Posterior cingulate gyrus (tissue), 11 donors: ENCODE measurements at regions not wholly inside any gene's neighbourhood (a gene's known extent, or its start where the extent isn't known, plus 50 kb on each side); places are given as distances from the start of the nearest gene placed in this dataset.
"Not testable (repeated sequence)": the region's sequence is repeated elsewhere in the genome, so short reads cannot be mapped to it uniquely, and the experiment has no call there.

Source experiments
- DNase-seq, 10 donors: peaks; one replicate each; pipeline versions ENCODE4 v3.0.0 to v3.0.0-alpha.2; 2020 to 2021; ENCODE audit warnings: mixed read lengths in 3 of 10
- intact Hi-C: fragments of 100-400 bp; cut with DNase I; formaldehyde crosslinking; loops from one replicate; pipeline ENCODE4 v1.15.1; 2023

- DNase-seq: no peak
- intact Hi-C loops: no loop called here
Observed at GRCh38 chr1:60692031-60692430, 390.3 kb upstream of the NFIA start.

- DNase-seq, intact Hi-C loops: not testable (repeated sequence)
Observed at GRCh38 chr1:60688221-60688620, 394.1 kb upstream of the NFIA start.

GRCh38 chr1:60681095-60681860 lies 401.1 kb upstream of the NFIA start:
- DNase-seq: no peak
- intact Hi-C loops: no loop called here

GRCh38 chr1:60679524-60680375 lies 402.6 kb upstream of the NFIA start:
- DNase-seq: no peak
- intact Hi-C loops: no loop called here

- intact Hi-C loops: no loop called here
- DNase-seq: no peak
Observed at GRCh38 chr1:60678802-60679201, 403.6 kb upstream of the NFIA start.

- no peak for DNase-seq
- intact Hi-C loops: no loop called here
Observed at GRCh38 chr1:60678391-60678790, 404.0 kb upstream of the NFIA start.

- intact Hi-C loops: no loop called here
- DNase-seq: no peak
Observed at GRCh38 chr1:60672449-60672848, 409.9 kb upstream of the NFIA start.

GRCh38 chr1:60670302-60670701 lies 412.1 kb upstream of the NFIA start:
- intact Hi-C loops: no loop called here
- no peak for DNase-seq

GRCh38 chr1:60668585-60668984 lies 413.8 kb upstream of the NFIA start:
- DNase-seq: peak in 2 of 10 donors; percentile 74 to 82
- intact Hi-C loops: no loop called here

GRCh38 chr1:60665311-60665710 lies 417.1 kb upstream of the NFIA start:
- intact Hi-C loops: no loop called here
- DNase-seq: no peak

- intact Hi-C loops: no loop called here
- no peak for DNase-seq
Observed at GRCh38 chr1:60664086-60664625, 418.2 kb upstream of the NFIA start.

GRCh38 chr1:60662486-60663044 lies 419.8 kb upstream of the NFIA start:
- no peak for DNase-seq
- intact Hi-C loops: no loop called here

- intact Hi-C loops: no loop called here
- DNase-seq: peak in 2 of 10 donors; percentile 18 to 21
Observed at GRCh38 chr1:60657926-60658325, 424.4 kb upstream of the NFIA start.

- DNase-seq: no peak
- intact Hi-C loops: no loop called here
Observed at GRCh38 chr1:60655679-60656355, 426.5 kb upstream of the NFIA start.

- DNase-seq, intact Hi-C loops: not testable (repeated sequence)
Observed at GRCh38 chr1:60640033-60640551, 442.3 kb upstream of the NFIA start.

GRCh38 chr1:60639287-60639686 lies 443.1 kb upstream of the NFIA start:
- intact Hi-C loops: no loop called here
- no peak for DNase-seq

- intact Hi-C loops: no loop called here
- DNase-seq: no peak
Observed at GRCh38 chr1:60637651-60638050, 444.7 kb upstream of the NFIA start.

- DNase-seq: no peak
- intact Hi-C loops: no loop called here
Observed at GRCh38 chr1:60636946-60637345, 445.4 kb upstream of the NFIA start.

- no peak for DNase-seq
- intact Hi-C loops: no loop called here
Observed at GRCh38 chr1:60634106-60634505, 448.3 kb upstream of the NFIA start.

- intact Hi-C loops: no loop called here
- peak in 9 of 10 donors; percentile 29 to 94 (median 56) for DNase-seq
Observed at GRCh38 chr1:60622486-60622885, 459.9 kb upstream of the NFIA start.
